ENCODE measurements at regions not wholly inside any gene's neighbourhood (a gene's known extent, or its start where the extent isn't known, plus 50 kb on each side); places are given as distances from the start of the nearest gene placed in this dataset.

DNA sequence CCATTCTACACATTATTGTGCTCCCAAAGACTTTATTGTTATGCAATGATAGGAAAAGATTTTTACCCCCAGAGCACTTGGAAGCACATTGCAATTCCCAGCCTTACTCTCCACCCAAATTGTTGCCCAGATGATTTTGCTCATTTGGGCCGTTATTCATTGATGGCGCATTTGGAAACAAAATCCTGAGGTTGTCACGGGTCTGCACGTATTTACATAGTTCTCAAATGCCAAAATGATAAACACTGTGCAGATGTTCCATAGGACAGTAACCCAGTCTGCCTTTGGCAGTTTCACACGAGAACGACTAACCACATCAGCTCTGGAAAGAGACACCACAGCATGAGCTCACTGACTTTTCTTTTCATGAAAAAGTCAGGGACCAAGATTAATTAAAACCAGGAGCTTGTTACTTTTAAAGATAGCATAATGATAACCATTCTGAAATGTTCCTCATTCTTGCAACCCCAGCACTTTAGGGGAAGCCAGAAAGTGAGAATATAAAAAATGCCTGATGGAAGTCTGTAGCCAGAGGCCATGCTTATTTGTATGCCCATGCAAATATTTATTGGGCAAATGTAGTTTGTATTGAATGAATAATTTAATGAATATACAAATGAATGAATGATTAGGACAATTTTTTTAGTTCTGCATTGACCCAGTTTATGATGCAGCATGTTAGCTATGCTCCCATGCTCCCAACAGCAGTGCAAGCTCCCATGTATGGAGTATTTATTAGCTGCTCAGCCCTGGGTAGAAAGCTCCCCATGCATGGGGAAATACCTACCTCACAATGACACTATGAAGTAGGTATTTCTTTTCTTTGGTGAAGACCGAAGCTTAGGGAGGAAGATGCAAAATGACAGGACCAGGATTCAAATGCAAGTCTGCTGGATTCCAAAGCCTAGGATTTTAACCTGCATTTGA, 84.6 kb downstream of the MAIP1 start:
- H3K36me3 ChIP-seq (ENCODE audit: control insufficient read depth in 3 of 3, insufficient read depth in 3 of 3, low read length in 3 of 3): no peaks in the 10 kb centered on the region
- no peaks in the 10 kb centered on the region for H3K4me1 ChIP-seq (ENCODE audit: control insufficient read depth in 3 of 3, insufficient read depth in 3 of 3, low read length in 3 of 3)
- H3K27ac ChIP-seq (ENCODE audit: low read depth, low read length): no peak overlapping the region
- no peaks in the 10 kb centered on the region for H3K9me3 ChIP-seq (ENCODE audit: control insufficient read depth in 3 of 3, low read length in 3 of 3)
- H3K9ac ChIP-seq (ENCODE audit: low read depth in 1 of 3, low read length in 3 of 3): no peak overlapping the region
- H3K4me3 ChIP-seq (ENCODE audit: low read length in 3 of 3): no peak overlapping the region
- no peaks in the 10 kb centered on the region for H3K27me3 ChIP-seq (ENCODE audit: control insufficient read depth in 3 of 3, insufficient read depth in 3 of 3, low read length in 3 of 3)

- H3K27me3 ChIP-seq (ENCODE audit: control insufficient read depth in 3 of 3, insufficient read depth in 3 of 3, low read length in 3 of 3): no peaks in the 10 kb centered on the region
- H3K9me3 ChIP-seq (ENCODE audit: control insufficient read depth in 3 of 3, low read length in 3 of 3): peaks cover 0 to 2% (median 0%) of the 10 kb centered on the region in 3 donors
- H3K4me1 ChIP-seq (ENCODE audit: control insufficient read depth in 3 of 3, insufficient read depth in 3 of 3, low read length in 3 of 3): no peaks in the 10 kb centered on the region
- H3K36me3 ChIP-seq (ENCODE audit: control insufficient read depth in 3 of 3, insufficient read depth in 3 of 3, low read length in 3 of 3): no peaks in the 10 kb centered on the region
- no peak overlapping the region for H3K9ac ChIP-seq (ENCODE audit: low read depth in 1 of 3, low read length in 3 of 3)
- H3K4me3 ChIP-seq (ENCODE audit: low read length in 3 of 3): no peak overlapping the region
- H3K27ac ChIP-seq (ENCODE audit: low read depth, low read length): no peak overlapping the region
These were observed 85.4 kb downstream of the MAIP1 start for GRCh38 chr2:200040831-200041230.

DNA sequence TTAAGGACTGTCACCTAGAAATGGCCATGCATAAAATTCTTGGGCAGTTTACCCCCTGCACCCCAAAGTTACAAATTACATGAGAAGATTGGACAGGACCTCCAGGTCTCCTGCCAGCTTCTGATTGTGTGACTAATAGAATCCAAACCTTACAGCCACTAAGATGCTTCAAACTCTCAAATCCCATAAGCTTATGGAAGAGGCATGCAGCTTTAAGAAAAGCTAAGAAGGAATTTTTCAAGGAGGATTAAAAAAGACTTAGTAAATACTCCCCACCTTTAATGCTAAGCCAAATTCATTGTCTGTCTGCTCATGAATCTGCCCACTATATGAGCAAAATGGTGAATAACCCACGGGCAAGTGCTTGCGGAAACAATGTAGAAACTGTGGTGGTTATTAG, 86.3 kb downstream of the MAIP1 start:
- Histone ChIP-seq H3K27me3 (ENCODE audit: control insufficient read depth in 3 of 3, insufficient read depth in 3 of 3, low read length in 3 of 3) (no peaks in the 10 kb centered on the region), H3K4me1 (ENCODE audit: control insufficient read depth in 3 of 3, insufficient read depth in 3 of 3, low read length in 3 of 3) (no peaks in the 10 kb centered on the region), H3K9me3 (ENCODE audit: control insufficient read depth in 3 of 3, low read length in 3 of 3) (peaks cover 0 to 2% (median 0%) of the 10 kb centered on the region in 3 donors), H3K9ac (ENCODE audit: low read depth in 1 of 3, low read length in 3 of 3) (no peak overlapping the region), H3K4me3 (ENCODE audit: low read length in 3 of 3) (no peak overlapping the region), H3K27ac (ENCODE audit: low read depth, low read length) (no peak overlapping the region), H3K36me3 (ENCODE audit: control insufficient read depth in 3 of 3, insufficient read depth in 3 of 3, low read length in 3 of 3) (no peaks in the 10 kb centered on the region)

DNA sequence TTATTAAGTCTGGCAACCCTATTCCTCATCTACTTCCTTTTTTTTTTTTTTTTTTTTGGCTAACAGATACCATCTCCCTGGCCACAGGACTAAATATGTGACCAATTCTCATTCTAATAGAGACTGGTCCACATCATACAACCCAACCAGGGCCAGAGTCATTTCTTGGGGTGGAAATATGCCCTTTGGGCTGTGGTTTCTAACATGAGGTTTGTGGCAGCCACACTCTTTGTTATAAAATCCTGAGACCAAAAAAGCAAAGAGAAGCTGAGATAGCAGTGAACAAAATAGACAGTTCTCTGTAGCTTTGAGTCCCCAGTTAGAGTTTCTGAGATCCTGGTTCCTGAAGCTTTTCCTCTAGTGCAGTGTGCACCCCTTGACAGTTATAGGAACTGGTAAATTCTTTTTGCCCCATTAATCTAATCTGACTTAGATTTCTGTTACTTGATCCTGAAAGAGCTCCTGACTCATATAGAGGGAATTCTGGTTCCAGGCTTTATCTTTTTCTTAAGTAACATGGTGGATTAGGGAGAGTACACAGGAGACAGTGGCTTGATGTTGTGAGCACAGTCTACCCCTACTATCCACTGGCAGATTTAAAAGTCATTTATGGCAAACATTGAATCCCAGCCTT, 86.8 kb downstream of the MAIP1 start:
- H3K36me3 ChIP-seq (ENCODE audit: control insufficient read depth in 3 of 3, insufficient read depth in 3 of 3, low read length in 3 of 3): no peaks in the 10 kb centered on the region
- no peaks in the 10 kb centered on the region for H3K27me3 ChIP-seq (ENCODE audit: control insufficient read depth in 3 of 3, insufficient read depth in 3 of 3, low read length in 3 of 3)
- no peaks in the 10 kb centered on the region for H3K4me1 ChIP-seq (ENCODE audit: control insufficient read depth in 3 of 3, insufficient read depth in 3 of 3, low read length in 3 of 3)
- H3K4me3 ChIP-seq (ENCODE audit: low read length in 3 of 3): no peak overlapping the region
- peaks cover 0 to 2% (median 0%) of the 10 kb centered on the region in 3 donors for H3K9me3 ChIP-seq (ENCODE audit: control insufficient read depth in 3 of 3, low read length in 3 of 3)
- H3K27ac ChIP-seq (ENCODE audit: low read depth, low read length): no peak overlapping the region
- H3K9ac ChIP-seq (ENCODE audit: low read depth in 1 of 3, low read length in 3 of 3): no peak overlapping the region

- no peak overlapping the region for H3K27ac ChIP-seq (ENCODE audit: low read depth, low read length)
- no peaks in the 10 kb centered on the region for H3K27me3 ChIP-seq (ENCODE audit: control insufficient read depth in 3 of 3, insufficient read depth in 3 of 3, low read length in 3 of 3)
- H3K4me3 ChIP-seq (ENCODE audit: low read length in 3 of 3): no peak overlapping the region
- peaks cover 0 to 2% (median 0%) of the 10 kb centered on the region in 3 donors for H3K9me3 ChIP-seq (ENCODE audit: control insufficient read depth in 3 of 3, low read length in 3 of 3)
- H3K9ac ChIP-seq (ENCODE audit: low read depth in 1 of 3, low read length in 3 of 3): no peak overlapping the region
- no peaks in the 10 kb centered on the region for H3K36me3 ChIP-seq (ENCODE audit: control insufficient read depth in 3 of 3, insufficient read depth in 3 of 3, low read length in 3 of 3)
- H3K4me1 ChIP-seq (ENCODE audit: control insufficient read depth in 3 of 3, insufficient read depth in 3 of 3, low read length in 3 of 3): no peaks in the 10 kb centered on the region
These were observed 87.6 kb downstream of the MAIP1 start for GRCh38 chr2:200042944-200043343.

DNA sequence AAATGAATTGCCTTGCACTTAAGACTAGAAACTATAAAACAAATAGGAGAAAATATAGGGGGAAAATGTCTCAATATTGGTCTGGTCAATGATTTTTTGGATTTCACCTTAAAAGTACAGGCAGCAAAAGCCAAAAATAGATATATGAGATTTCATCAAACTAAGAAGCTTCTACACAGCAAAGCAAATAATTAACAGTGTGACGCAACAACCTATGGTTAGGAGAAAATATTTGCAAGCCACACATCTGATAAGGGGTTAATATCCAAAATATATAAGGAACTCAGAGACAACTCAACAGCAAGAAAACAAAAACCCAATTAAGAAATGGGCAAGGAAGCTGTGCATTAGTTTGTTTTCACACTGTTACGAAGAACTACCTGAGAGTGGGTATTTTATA, 89.1 kb downstream of the MAIP1 start:
- Histone ChIP-seq H3K4me1 (ENCODE audit: control insufficient read depth in 3 of 3, insufficient read depth in 3 of 3, low read length in 3 of 3) (no peaks in the 10 kb centered on the region), H3K4me3 (ENCODE audit: low read length in 3 of 3) (no peak overlapping the region), H3K27ac (ENCODE audit: low read depth, low read length) (no peak overlapping the region)

GRCh38 chr2:200048421-200048820, 93.0 kb downstream of the MAIP1 start:
- no peak overlapping the region for H3K27ac ChIP-seq (ENCODE audit: low read depth, low read length)
- H3K36me3 ChIP-seq (ENCODE audit: control insufficient read depth in 3 of 3, insufficient read depth in 3 of 3, low read length in 3 of 3): no peaks in the 10 kb centered on the region
- H3K4me3 ChIP-seq (ENCODE audit: low read length in 3 of 3): no peak overlapping the region
- no peaks in the 10 kb centered on the region for H3K27me3 ChIP-seq (ENCODE audit: control insufficient read depth in 3 of 3, insufficient read depth in 3 of 3, low read length in 3 of 3)
- H3K9me3 ChIP-seq (ENCODE audit: control insufficient read depth in 3 of 3, low read length in 3 of 3): peaks cover 0 to 2% (median 0%) of the 10 kb centered on the region in 3 donors
- no peaks in the 10 kb centered on the region for H3K4me1 ChIP-seq (ENCODE audit: control insufficient read depth in 3 of 3, insufficient read depth in 3 of 3, low read length in 3 of 3)
- no peak overlapping the region for H3K9ac ChIP-seq (ENCODE audit: low read depth in 1 of 3, low read length in 3 of 3)

More for the DNA sequence above, 89.1 kb downstream of the MAIP1 start:
- Histone ChIP-seq H3K9ac (ENCODE audit: low read depth in 1 of 3, low read length in 3 of 3) (no peak overlapping the region), H3K9me3 (ENCODE audit: control insufficient read depth in 3 of 3, low read length in 3 of 3) (peaks cover 0 to 2% (median 0%) of the 10 kb centered on the region in 3 donors), H3K27me3 (ENCODE audit: control insufficient read depth in 3 of 3, insufficient read depth in 3 of 3, low read length in 3 of 3) (no peaks in the 10 kb centered on the region), H3K36me3 (ENCODE audit: control insufficient read depth in 3 of 3, insufficient read depth in 3 of 3, low read length in 3 of 3) (no peaks in the 10 kb centered on the region)

DNA sequence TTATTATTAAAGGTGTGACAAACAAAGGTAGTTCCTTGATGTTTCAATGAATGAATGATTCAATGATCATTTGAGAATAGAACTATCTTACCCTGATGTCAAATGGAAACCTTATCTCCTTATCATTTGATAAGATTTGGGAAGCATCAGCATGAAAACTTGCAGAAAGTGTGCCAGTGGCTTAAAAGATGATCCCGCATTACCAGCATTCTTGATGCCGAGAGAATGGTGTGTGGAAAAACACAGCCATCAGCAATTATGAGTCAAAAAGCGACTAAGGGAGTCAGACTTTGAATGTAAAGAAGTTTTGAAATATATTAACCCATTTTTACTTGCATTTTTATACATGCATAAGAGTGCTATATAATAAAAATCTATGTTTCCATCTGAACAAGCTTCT, 93.7 kb downstream of the MAIP1 start:
- H3K36me3 ChIP-seq (ENCODE audit: control insufficient read depth in 3 of 3, insufficient read depth in 3 of 3, low read length in 3 of 3): no peaks in the 10 kb centered on the region

DNA sequence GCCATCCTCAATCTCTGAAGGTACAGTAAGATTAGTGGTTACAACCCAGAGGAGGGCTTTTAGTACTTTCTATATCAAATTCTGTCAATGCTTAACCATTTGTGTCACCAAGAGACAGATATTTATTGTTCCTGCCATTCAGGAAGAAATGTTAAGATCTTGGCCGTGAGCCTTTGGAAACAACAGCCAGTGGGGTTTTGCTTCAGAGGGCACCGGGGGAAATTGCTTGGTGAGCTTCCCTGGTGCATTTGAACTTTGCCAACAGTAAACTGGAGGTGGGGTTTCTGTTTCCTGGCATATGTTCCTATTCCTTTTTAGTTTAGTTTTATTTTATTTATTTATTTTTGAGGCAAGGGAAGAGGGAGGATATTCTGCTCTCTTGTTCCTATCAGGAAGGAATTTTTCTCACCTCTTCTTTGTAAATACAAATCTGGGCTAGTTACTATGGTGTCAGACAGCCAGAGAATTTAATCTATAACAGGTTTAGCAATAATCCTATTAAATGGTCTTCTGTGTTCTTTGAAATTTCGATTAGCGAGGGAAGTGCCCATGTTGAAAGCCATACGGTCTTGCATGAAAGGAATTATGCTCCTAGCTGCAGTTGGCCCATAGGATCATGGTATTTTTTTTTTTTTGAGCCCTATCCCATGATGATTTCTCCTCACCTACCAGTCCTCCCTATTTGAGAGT, 95.7 kb downstream of the MAIP1 start:
- Histone ChIP-seq H3K27ac (ENCODE audit: low read depth, low read length) (no peak overlapping the region), H3K9me3 (ENCODE audit: control insufficient read depth in 3 of 3, low read length in 3 of 3) (no peaks in the 10 kb centered on the region), H3K4me1 (ENCODE audit: control insufficient read depth in 3 of 3, insufficient read depth in 3 of 3, low read length in 3 of 3) (no peaks in the 10 kb centered on the region), H3K27me3 (ENCODE audit: control insufficient read depth in 3 of 3, insufficient read depth in 3 of 3, low read length in 3 of 3) (no peaks in the 10 kb centered on the region), H3K36me3 (ENCODE audit: control insufficient read depth in 3 of 3, insufficient read depth in 3 of 3, low read length in 3 of 3) (no peaks in the 10 kb centered on the region), H3K4me3 (ENCODE audit: low read length in 3 of 3) (no peak overlapping the region), H3K9ac (ENCODE audit: low read depth in 1 of 3, low read length in 3 of 3) (no peak overlapping the region)

More for the DNA sequence above, 93.7 kb downstream of the MAIP1 start:
- no peak overlapping the region for H3K9ac ChIP-seq (ENCODE audit: low read depth in 1 of 3, low read length in 3 of 3)
- H3K9me3 ChIP-seq (ENCODE audit: control insufficient read depth in 3 of 3, low read length in 3 of 3): peaks cover 0 to 2% (median 0%) of the 10 kb centered on the region in 3 donors
- no peak overlapping the region for H3K27ac ChIP-seq (ENCODE audit: low read depth, low read length)
- no peaks in the 10 kb centered on the region for H3K27me3 ChIP-seq (ENCODE audit: control insufficient read depth in 3 of 3, insufficient read depth in 3 of 3, low read length in 3 of 3)
- H3K4me3 ChIP-seq (ENCODE audit: low read length in 3 of 3): no peak overlapping the region
- no peaks in the 10 kb centered on the region for H3K4me1 ChIP-seq (ENCODE audit: control insufficient read depth in 3 of 3, insufficient read depth in 3 of 3, low read length in 3 of 3)

DNA sequence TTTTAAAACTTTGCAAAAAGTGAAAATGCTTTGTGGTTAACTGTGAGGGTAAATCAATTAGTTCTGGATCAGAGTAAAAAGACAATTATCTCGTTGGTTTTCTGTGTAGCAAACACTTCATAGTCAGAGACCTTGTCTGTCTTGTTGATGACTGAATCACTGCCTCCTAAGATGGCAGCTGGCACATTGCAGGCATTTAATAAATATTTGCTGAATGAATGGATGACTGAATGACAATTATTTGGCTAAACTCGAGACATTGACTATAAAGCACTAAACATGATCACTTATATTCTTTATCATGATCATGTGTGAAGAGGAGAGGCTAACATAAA, 96.2 kb downstream of the MAIP1 start:
- H3K27ac ChIP-seq (ENCODE audit: low read depth, low read length): no peak overlapping the region
- H3K4me1 ChIP-seq (ENCODE audit: control insufficient read depth in 3 of 3, insufficient read depth in 3 of 3, low read length in 3 of 3): no peaks in the 10 kb centered on the region
- H3K36me3 ChIP-seq (ENCODE audit: control insufficient read depth in 3 of 3, insufficient read depth in 3 of 3, low read length in 3 of 3): no peaks in the 10 kb centered on the region
- H3K9ac ChIP-seq (ENCODE audit: low read depth in 1 of 3, low read length in 3 of 3): no peak overlapping the region
- no peak overlapping the region for H3K4me3 ChIP-seq (ENCODE audit: low read length in 3 of 3)
- H3K27me3 ChIP-seq (ENCODE audit: control insufficient read depth in 3 of 3, insufficient read depth in 3 of 3, low read length in 3 of 3): no peaks in the 10 kb centered on the region
- H3K9me3 ChIP-seq (ENCODE audit: control insufficient read depth in 3 of 3, low read length in 3 of 3): no peaks in the 10 kb centered on the region

Measured in skeletal muscle tissue (tissue), 3 donors.